ENCODE measurements at regions not wholly inside any gene's neighbourhood (a gene's known extent, or its start where the extent isn't known, plus 50 kb on each side); places are given as distances from the start of the nearest gene placed in this dataset.

- TF ChIP-seq FOXM1 (IDR thresholded peaks at IDR 0.05; ENCODE audit: low read depth, low read length) (no peak), RCOR1 (conservative IDR thresholded peaks at IDR 0.05; ENCODE audit: low read depth, low read length) (no peak), ZNF384 (IDR thresholded peaks at IDR 0.05; ENCODE audit: borderline replicate concordance, low read depth, low read length) (no peak)
- TF ChIP-seq, protein P1, sequence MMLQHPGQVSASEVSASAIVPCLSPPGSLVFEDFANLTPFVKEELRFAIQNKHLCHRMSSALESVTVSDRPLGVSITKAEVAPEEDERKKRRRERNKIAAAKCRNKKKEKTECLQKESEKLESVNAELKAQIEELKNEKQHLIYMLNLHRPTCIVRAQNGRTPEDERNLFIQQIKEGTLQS (IDR thresholded peaks at IDR 0.05; ENCODE audit: borderline replicate concordance, extremely low read depth, low read depth, low read length), result no peak
These were observed 88.4 kb upstream of the RTL6 start for GRCh38 chr22:44586351-44586990.
